NB4 (cell line): ENCODE measurements at regions not wholly inside any gene's neighbourhood (a gene's known extent, or its start where the extent isn't known, plus 50 kb on each side); places are given as distances from the start of the nearest gene placed in this dataset.

ENCODE experiments used
- POLR2A ChIP-seq: IDR thresholded peaks from 2 replicates; pipeline ENCODE4 v1.6.1; 2011; ENCODE audit warnings: mild to moderate bottlenecking; ENCODE audit not compliant: insufficient read length; ENCODE audit errors: extremely low read depth
- TF ChIP-seq, protein P1 (sequence below): IDR thresholded peaks from one replicate; pipeline ENCODE4 v1.5.1; 2012; ENCODE audit warnings: low read depth, low read length

DNA sequence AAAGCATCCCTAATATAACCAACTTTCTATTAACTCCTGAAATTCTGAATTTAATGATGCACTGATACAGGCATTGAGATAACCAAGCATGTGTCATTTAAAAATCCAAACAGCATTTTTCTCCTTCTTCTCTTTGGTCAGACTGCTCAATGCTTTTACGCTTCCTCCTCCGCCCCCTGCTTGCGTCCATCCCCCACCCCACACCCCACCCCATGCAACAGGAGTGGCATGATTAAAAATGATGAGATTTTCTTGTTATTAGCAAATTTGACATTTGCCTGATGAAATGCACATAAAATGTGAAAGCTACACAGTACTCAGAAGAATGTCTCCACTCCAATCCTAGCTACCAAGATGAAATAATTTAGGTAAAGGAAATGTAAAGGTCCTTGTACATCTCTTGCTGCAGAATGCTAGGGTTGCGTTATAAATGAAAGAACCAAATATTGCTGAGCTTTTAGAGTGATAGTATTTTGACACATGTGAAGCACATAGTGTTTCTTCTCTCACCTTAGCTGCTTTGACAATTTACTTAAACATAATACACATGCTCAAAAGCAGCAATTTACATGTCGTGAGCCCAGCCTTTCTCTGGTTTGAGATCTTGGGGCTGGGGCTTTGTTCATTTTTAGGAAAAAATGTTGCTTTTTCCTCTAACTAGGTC lies 263.8 kb downstream of the MEIS1 start:
- TF ChIP-seq POLR2A: no peak
- TF ChIP-seq, protein P1, sequence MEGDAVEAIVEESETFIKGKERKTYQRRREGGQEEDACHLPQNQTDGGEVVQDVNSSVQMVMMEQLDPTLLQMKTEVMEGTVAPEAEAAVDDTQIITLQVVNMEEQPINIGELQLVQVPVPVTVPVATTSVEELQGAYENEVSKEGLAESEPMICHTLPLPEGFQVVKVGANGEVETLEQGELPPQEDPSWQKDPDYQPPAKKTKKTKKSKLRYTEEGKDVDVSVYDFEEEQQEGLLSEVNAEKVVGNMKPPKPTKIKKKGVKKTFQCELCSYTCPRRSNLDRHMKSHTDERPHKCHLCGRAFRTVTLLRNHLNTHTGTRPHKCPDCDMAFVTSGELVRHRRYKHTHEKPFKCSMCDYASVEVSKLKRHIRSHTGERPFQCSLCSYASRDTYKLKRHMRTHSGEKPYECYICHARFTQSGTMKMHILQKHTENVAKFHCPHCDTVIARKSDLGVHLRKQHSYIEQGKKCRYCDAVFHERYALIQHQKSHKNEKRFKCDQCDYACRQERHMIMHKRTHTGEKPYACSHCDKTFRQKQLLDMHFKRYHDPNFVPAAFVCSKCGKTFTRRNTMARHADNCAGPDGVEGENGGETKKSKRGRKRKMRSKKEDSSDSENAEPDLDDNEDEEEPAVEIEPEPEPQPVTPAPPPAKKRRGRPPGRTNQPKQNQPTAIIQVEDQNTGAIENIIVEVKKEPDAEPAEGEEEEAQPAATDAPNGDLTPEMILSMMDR: no peak
